ENCODE measurements at regions not wholly inside any gene's neighbourhood (a gene's known extent, or its start where the extent isn't known, plus 50 kb on each side); places are given as distances from the start of the nearest gene placed in this dataset.

GRCh38 chr9:65435464-65435863 is 150.5 kb upstream of the FOXD4L5 start:
- H3K9me3 ChIP-seq (ENCODE audit: control insufficient read depth, insufficient read depth, low read length), result peaks cover 17% of the 10 kb centered on the region
- no peak overlapping the region for H3K4me3 ChIP-seq (ENCODE audit: low read length)
- no peaks in the 10 kb centered on the region; the same call in 1 of the 2 replicates for H3F3A ChIP-seq (ENCODE audit: control insufficient read depth, insufficient read depth)
- TF ChIP-seq, protein P1, sequence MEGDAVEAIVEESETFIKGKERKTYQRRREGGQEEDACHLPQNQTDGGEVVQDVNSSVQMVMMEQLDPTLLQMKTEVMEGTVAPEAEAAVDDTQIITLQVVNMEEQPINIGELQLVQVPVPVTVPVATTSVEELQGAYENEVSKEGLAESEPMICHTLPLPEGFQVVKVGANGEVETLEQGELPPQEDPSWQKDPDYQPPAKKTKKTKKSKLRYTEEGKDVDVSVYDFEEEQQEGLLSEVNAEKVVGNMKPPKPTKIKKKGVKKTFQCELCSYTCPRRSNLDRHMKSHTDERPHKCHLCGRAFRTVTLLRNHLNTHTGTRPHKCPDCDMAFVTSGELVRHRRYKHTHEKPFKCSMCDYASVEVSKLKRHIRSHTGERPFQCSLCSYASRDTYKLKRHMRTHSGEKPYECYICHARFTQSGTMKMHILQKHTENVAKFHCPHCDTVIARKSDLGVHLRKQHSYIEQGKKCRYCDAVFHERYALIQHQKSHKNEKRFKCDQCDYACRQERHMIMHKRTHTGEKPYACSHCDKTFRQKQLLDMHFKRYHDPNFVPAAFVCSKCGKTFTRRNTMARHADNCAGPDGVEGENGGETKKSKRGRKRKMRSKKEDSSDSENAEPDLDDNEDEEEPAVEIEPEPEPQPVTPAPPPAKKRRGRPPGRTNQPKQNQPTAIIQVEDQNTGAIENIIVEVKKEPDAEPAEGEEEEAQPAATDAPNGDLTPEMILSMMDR (IDR thresholded peaks at IDR 0.05; ENCODE audit: low read depth, low read length, poor library complexity, severe bottlenecking), result no peak
- no peak for TF ChIP-seq EZH2phosphoT487 (IDR thresholded peaks at IDR 0.05; ENCODE audit: borderline replicate concordance, low read length)
- H3K36me3 ChIP-seq (ENCODE audit: control insufficient read depth, low read length), result no peaks in the 10 kb centered on the region
- no peaks in the 10 kb centered on the region for H3K9me2 ChIP-seq (replicated peaks; ENCODE audit: control insufficient read depth, low read length)
- H3K79me2 ChIP-seq (ENCODE audit: control insufficient read depth, low read length), result no peaks in the 10 kb centered on the region
- no peak overlapping the region for H3K27ac ChIP-seq (ENCODE audit: low read depth, low read length)
- no peaks in the 10 kb centered on the region for H3K4me1 ChIP-seq (ENCODE audit: control insufficient read depth, low read length)
- H3K4me2 ChIP-seq (ENCODE audit: low read length), result no peak overlapping the region
- H4K20me1 ChIP-seq (ENCODE audit: control insufficient read depth, insufficient read depth, low read depth, low read length), result no peaks in the 10 kb centered on the region
- no peaks in the 10 kb centered on the region for H3K27me3 ChIP-seq (ENCODE audit: control insufficient read depth, low read length)

GRCh38 chr9:65432722-65433323 is 147.8 kb upstream of the FOXD4L5 start:
- H3K79me2 ChIP-seq (ENCODE audit: control insufficient read depth, low read length), result no peaks in the 10 kb centered on the region
- H3K9me3 ChIP-seq (ENCODE audit: control insufficient read depth, insufficient read depth, low read length), result peaks cover 17% of the 10 kb centered on the region
- no peak overlapping the region for H3K4me2 ChIP-seq (ENCODE audit: low read length)
- no peaks in the 10 kb centered on the region; the same call in 1 of the 2 replicates for H3F3A ChIP-seq (ENCODE audit: control insufficient read depth, insufficient read depth)
- no peaks in the 10 kb centered on the region for H3K4me1 ChIP-seq (ENCODE audit: control insufficient read depth, low read length)
- H3K4me3 ChIP-seq (ENCODE audit: low read length), result no peak overlapping the region
- no peaks in the 10 kb centered on the region for H4K20me1 ChIP-seq (ENCODE audit: control insufficient read depth, insufficient read depth, low read depth, low read length)
- no peaks in the 10 kb centered on the region for H3K36me3 ChIP-seq (ENCODE audit: control insufficient read depth, low read length)
- no peaks in the 10 kb centered on the region for H3K9me2 ChIP-seq (replicated peaks; ENCODE audit: control insufficient read depth, low read length)
- no peaks in the 10 kb centered on the region for H3K27me3 ChIP-seq (ENCODE audit: control insufficient read depth, low read length)
- no peak overlapping the region for H3K27ac ChIP-seq (ENCODE audit: low read depth, low read length)
- TF ChIP-seq EZH2phosphoT487 (IDR thresholded peaks at IDR 0.05; ENCODE audit: borderline replicate concordance, low read length), result no peak
- TF ChIP-seq, protein P1 (IDR thresholded peaks at IDR 0.05; ENCODE audit: low read depth, low read length, poor library complexity, severe bottlenecking), result no peak

- no peak overlapping the region for H3K4me2 ChIP-seq (ENCODE audit: low read length)
- no peaks in the 10 kb centered on the region for H3K27me3 ChIP-seq (ENCODE audit: control insufficient read depth, low read length)
- peaks cover 17% of the 10 kb centered on the region for H3K9me3 ChIP-seq (ENCODE audit: control insufficient read depth, insufficient read depth, low read length)
- no peaks in the 10 kb centered on the region for H3K79me2 ChIP-seq (ENCODE audit: control insufficient read depth, low read length)
- no peaks in the 10 kb centered on the region for H3K9me2 ChIP-seq (replicated peaks; ENCODE audit: control insufficient read depth, low read length)
- no peaks in the 10 kb centered on the region for H3K4me1 ChIP-seq (ENCODE audit: control insufficient read depth, low read length)
- H4K20me1 ChIP-seq (ENCODE audit: control insufficient read depth, insufficient read depth, low read depth, low read length), result no peaks in the 10 kb centered on the region
- no peak for TF ChIP-seq EZH2phosphoT487 (IDR thresholded peaks at IDR 0.05; ENCODE audit: borderline replicate concordance, low read length)
- TF ChIP-seq, protein P1 (IDR thresholded peaks at IDR 0.05; ENCODE audit: low read depth, low read length, poor library complexity, severe bottlenecking), result no peak
- H3K36me3 ChIP-seq (ENCODE audit: control insufficient read depth, low read length), result no peaks in the 10 kb centered on the region
- no peak overlapping the region for H3K4me3 ChIP-seq (ENCODE audit: low read length)
- H3F3A ChIP-seq (ENCODE audit: control insufficient read depth, insufficient read depth), result no peaks in the 10 kb centered on the region; the same call in 1 of the 2 replicates
- no peak overlapping the region for H3K27ac ChIP-seq (ENCODE audit: low read depth, low read length)
Observed at GRCh38 chr9:65432051-65432450, 147.0 kb upstream of the FOXD4L5 start.
